ENCODE measurements at regions not wholly inside any gene's neighbourhood (a gene's known extent, or its start where the extent isn't known, plus 50 kb on each side); places are given as distances from the start of the nearest gene placed in this dataset.

DNA sequence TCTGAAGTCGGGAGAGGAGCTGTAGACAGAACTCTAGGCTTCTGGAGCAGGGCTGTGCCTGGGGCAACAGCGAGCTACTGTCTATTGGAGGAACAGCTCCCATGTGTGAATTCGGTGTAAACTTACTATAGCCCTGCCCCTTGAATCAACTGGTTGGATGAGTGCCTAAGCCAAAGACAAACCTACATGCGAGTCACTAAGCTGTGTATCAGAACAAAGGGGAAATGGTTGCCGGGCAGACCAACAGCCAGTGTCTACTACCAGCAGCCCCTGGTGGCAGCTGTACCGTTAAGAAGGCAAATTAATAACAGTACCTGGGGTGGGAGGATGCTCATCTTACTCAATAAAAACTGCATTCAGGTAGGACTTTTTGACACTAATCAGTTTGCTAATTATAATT is 343.6 kb downstream of the ACTR3B start:
- TF ChIP-seq, protein P1, sequence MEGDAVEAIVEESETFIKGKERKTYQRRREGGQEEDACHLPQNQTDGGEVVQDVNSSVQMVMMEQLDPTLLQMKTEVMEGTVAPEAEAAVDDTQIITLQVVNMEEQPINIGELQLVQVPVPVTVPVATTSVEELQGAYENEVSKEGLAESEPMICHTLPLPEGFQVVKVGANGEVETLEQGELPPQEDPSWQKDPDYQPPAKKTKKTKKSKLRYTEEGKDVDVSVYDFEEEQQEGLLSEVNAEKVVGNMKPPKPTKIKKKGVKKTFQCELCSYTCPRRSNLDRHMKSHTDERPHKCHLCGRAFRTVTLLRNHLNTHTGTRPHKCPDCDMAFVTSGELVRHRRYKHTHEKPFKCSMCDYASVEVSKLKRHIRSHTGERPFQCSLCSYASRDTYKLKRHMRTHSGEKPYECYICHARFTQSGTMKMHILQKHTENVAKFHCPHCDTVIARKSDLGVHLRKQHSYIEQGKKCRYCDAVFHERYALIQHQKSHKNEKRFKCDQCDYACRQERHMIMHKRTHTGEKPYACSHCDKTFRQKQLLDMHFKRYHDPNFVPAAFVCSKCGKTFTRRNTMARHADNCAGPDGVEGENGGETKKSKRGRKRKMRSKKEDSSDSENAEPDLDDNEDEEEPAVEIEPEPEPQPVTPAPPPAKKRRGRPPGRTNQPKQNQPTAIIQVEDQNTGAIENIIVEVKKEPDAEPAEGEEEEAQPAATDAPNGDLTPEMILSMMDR (conservative IDR thresholded peaks at IDR 0.05 in 1 of 2, IDR thresholded peaks at IDR 0.05 in 1 of 2; ENCODE audit: extremely low read depth in 1 of 2, insufficient read depth in 1 of 2, low read depth in 1 of 2, low read length in 2 of 2): no peak
- TF ChIP-seq EZH2 (IDR thresholded peaks at IDR 0.05; ENCODE audit: borderline replicate concordance, low read length): no peak
